CD4-positive, alpha-beta T cell treated with Interferon alpha-2 for 1 hour (primary cell): ENCODE measurements at regions not wholly inside any gene's neighbourhood (a gene's known extent, or its start where the extent isn't known, plus 50 kb on each side); places are given as distances from the start of the nearest gene placed in this dataset.

ENCODE experiments used
- DNase-seq, 2 donors: peaks; one replicate each; pipeline ENCODE4 v3.0.0-alpha.2; 2020 to 2022

DNA sequence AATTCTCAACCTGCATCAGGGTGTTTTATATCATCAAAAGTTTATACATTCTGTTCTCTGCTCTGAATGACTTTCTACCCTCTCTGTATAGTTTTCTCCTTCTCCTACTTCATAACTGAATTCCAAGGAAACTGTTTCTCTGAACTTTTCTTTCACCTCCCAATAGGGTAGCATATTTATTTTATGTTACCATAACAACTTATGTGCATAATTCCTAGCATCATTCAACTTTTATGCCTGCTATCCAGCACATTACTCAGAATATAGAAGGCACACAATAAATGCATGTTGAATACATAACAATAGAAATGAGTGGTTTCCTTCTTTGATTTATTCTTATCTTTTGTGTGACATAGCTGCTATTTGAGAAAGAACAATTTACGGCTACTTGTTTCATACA is 2385.0 kb downstream of the PCDH9 start:
- no peak for DNase-seq

DNA sequence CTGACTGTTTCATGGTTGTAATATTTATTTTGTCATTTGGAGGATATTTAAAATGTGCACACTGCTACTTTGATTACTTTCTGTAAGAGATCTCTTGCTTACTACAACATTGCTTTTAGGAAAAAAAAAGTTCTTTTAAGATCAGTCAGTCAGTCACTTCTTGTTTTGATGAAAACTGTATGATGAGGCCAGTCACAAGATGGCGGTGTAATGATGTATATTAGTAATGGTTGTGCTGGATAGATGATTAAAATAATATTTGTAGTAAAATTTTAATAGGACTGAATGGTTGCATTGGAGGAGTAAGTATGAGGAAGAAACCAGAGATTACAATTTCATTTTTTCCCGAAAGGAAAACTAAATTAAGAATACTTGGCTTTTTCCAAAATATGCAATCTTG is 2411.1 kb downstream of the PCDH9 start:
- DNase-seq: no peak

DNA sequence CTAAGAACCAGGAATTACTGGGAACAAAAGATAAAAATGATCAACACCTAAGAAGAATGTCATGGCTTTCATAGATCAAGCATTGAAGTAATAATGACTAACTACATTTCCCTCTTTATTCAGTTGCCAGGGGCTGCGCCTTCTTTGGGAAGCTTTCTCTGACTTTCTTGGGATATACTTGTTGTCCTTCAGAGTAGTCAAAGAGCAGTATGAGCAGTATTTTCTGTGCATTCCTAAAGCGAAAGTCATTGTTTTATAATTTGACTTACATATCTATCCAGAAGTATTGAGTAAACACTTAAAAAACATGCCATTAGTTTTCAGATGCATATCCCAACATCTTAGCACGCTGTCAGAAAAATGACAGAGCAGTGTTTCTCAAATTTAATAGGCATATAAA is 2412.4 kb downstream of the PCDH9 start:
- no peak for DNase-seq

DNA sequence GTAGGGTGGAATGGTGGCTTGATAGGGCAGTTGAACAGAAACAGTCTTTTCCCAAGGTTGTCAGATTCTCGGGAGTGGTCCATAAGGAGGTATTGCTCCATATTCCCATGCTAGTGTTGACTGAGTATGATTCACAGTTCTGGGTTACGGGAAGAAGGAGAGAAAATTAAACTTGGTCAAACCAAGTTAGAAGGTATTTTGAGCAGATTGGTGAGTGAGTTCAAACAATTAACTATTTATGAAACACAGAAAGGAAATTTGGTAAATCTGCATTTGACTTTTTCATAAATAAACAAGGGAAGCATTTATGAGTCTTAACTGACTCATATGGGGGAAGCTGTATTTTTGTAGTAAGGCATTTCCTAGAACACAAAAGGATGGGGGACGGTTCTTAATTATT is 2419.4 kb downstream of the PCDH9 start:
- no peak for DNase-seq

DNA sequence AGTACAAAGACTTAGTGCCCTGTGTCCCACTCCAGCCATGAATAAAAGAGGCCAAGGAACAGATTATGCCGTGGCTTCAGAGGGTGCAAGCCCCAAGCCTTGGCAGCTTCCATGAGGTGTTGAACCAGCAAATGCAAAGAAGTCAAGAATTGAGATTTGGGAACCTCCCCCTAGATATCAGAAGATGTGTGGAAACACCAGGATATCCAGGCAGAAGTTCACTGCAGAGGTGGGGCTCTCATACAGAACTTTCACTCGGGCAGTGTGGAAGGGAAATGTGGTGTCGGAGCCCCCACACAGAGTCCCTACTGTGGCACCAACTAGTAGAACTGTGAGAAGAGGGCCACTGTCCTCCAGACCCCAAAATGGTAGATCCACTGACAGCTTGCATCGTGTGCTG is 2421.4 kb downstream of the PCDH9 start:
- DNase-seq: no peak

DNA sequence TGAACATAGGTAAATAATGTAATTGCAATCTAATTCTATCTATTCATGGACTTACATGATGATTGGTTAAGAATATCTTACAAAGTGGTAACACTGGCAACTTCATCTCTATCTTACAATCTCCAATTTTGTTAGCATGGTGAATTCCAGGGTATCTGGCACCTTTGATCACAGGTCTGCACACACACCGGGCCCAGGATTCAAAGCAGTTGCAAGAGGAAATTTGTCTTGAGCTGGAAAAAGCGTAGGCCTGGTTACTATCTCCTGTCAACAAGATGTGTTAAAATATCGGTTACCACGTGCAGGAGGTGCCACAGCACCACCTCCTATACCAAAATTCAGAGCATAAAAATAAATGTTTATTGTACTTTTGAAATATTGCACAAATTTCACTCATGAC is 2428.4 kb downstream of the PCDH9 start:
- DNase-seq: no peak

DNA sequence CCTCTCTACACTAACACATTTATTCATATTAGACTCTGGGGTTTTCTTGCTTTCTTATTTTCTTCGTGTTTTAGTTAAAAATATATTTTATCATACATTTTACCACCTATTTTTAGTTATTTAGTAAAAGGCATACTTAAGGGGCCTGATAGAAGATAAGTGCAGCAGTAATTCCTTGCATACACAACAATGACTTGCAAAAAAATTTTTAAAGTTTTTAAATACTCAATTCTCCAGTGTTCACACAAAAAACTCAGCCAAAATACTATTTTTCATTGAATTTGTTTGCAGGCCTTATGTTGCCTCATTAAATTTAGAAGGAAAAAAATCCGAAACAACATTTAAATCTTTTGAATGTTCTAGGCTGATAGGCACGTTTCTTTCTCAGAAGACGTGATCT is 2431.7 kb downstream of the PCDH9 start:
- no peak for DNase-seq

DNA sequence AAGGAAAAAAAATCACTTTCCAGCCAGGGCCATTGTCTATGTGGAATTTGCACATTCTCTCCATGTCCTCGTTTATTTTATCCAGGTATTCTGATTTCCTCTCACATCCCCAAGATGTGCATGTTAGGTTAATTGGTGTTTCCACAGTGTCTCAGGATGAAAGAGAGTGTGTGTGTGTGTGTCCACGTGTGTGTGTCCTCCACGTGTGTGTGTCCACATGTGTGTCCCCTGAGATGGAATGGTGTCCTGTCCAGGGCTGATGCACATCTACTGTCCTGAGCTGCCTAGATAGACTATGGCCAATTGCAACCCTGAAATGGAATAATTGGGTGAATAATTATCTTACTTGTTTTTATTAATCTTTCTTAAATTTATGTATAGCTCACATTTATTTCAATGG is 2436.5 kb downstream of the PCDH9 start:
- no peak for DNase-seq

DNA sequence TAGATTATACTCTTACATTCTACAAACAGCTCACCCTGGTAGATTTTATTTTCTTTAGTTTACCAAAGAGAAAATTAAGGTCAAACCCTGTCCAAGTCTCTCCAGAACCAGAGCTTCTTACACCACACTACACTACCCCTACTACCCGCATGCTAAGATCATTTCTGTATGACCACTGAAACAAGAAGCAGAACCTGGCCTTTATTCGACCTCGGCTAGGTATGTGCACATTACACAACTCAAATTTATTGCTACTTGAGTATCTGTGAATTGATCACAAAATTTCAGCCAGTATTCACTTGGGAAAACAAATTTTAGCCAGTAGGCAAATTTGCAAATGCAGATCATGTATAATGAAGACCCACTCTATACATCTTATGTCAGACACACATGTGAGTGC is 2437.0 kb downstream of the PCDH9 start:
- DNase-seq: no peak

DNA sequence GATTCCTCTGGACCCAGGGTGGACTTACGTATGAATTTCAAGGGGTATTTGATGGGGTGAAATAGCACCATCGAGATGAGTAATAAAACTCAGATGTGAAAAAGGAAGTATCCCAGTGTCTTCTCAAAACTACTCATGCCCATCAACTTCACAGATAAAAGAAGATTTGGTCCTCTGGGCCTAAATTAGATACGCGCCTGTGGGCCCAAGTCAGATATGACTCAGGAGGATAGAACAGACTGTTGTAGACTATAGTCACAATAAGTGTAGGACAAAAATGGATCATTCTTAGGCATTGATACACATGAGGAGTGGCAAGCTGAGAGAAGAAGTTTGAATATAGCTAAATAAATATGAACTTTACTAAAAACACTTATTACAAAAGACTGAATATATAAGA is 2438.8 kb downstream of the PCDH9 start:
- DNase-seq: no peak

DNA sequence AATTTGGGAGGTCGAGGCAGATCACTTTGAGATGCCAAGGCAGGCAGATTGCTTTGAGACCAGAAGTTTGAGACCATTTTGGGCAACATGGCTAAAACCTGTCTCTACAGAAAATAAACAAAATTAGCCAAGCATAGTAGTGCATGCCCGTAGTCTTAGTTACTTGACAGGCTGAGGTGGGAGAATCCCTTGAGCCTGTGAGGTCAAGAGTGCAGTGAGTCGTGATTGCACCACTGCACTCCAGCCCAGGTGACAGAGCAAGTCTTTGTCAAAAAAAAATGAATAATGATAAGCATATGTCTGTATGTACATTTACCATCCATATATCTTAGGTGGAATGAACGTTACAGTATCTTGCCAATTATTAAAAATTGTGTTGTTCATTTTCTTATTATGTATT is 2447.7 kb downstream of the PCDH9 start:
- no peak for DNase-seq

DNA sequence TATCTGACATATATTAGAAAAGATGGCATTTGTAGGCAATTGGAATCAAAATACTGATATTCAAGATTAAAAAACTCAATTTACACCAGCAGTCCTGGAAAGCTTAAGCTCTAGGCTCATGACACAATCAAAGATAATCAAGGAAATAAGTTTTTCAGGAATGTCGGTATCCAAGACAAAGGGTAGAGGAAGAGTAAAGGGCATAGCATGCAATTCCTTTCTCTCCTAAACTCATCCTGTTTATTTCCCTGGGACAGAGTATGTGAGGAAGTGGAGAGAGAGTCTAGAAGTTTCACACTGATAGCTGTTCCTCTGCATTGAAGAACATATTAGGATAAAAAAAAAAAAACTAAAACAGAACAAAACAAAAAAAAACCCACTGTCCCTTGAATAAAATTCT is 2452.1 kb downstream of the PCDH9 start:
- no peak for DNase-seq

DNA sequence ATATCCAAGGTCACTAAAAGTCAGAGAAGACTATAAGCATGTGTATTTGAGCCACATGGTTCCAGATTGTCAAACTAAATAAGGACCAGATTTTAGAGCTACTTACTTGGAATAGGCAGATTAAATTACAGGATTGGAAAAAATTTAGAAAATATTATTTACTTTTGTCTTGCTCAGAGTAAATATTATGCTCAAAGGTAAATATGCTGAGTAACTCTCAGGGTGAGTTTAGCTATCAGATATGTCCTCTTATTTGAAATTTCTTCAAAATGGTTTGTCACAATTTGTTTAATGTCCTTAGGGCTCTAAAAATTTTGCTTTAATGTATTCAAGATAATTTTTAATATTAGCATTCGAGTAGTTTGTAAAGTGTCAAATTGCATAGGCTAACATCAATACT is 2455.2 kb downstream of the PCDH9 start:
- DNase-seq: no peak

DNA sequence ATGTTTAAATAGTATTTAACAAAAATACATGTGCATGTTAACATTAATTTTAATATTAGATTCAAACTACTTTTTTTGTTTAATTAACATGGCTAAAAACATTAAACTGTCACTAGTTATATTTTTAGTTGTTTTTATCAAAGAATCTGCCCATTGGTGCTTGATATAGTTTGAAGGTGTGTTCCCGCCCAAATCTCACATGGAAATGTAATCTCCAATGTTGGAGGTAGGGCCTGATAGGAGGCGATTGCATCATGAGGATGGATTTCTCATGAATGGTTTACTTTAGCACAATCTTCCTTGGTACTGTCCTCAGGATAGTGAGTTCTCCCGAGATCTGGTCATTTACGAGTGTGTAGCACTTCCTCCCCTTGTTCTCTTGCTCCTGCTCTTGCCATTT is 2459.4 kb downstream of the PCDH9 start:
- DNase-seq: no peak

DNA sequence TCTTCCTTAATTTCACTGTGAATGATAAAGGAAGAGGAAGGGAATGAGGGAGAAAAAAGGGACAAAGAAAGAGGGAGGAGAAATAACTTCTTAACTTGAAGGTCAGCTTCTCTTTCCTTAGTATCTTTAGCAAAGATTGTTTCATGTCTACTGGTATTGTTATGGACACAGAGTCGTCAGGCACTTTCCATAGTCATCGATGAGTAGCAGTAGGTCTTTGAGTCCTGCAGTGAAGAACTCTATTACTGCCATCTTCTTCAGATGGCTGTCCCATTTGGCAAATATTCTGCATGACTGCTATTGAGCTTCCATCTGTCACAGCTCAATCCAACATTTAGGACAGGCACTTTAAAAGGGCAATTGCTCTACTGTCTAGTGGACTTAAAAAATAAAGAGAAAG is 2463.1 kb downstream of the PCDH9 start:
- no peak for DNase-seq

DNA sequence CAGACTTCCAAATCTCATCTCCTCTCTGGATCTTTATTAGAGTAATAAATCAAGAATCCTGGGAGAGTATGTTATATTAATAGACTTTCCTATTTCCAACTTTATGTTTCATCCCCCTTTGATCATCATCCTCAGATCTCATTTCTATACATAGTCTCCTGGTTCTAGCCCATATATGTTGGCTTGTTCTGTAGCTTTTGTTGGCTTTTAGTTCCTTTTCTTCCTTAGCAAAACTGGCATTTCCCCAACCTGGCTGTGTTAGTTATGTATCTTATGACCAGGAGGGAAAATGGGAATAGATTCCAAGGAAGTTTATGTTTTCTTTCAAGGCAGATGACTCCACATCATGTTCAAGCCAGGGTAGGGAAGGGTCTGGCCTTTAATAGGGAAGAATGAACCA is 2464.5 kb downstream of the PCDH9 start:
- no peak for DNase-seq

DNA sequence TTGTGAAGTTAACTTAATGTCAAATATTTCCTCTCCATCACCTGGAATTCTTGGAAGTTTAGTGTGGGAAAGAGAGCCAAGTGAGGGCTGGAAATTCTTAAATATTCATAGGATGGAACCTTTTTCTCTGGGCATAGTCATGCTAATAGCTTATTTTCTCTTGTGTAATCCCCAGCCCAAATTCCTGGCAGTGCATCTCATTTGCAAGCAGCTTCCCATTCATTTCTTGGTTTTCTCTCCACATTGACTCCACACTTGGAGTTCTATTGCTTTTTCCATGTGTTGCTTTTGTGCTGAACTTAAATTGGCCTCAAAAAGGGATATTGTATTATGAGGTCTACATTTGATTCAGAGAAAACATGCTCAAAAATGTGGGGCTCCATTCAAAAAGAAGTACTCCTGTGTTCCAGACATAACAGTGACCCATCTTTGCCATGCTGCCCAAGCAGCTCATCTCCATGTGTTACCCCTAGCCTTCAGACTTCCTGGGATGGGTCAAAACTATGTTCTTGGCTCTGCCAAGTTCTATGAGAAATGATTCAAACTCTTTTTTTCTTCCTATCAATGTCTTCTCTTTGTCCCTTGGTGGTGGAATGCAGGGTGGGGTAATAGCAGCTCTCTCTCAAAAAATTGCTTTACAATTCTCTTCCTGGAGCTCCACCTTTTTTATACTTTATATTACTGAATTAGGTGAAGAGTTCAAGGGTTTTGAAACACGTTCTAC is 2471.5 kb downstream of the PCDH9 start:
- no peak for DNase-seq

DNA sequence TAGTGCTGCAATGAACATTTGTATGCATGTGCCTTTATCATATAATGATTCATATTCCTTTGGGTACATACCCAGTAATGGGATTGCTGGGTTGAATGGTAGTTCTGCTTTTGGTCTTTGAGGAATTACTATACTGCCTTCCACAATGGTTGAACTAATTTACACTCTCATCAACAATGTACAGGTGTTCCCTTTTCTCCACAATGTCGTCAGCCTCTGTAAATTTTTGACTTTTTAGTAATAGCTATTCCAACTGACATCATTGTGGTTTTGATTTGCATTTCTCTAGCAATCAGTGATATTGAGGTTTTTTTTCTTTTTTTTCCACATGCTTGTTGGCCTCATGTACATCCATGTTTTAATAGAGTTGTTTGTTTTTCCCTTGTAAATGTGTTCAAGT is 2473.5 kb downstream of the PCDH9 start:
- DNase-seq: no peak

DNA sequence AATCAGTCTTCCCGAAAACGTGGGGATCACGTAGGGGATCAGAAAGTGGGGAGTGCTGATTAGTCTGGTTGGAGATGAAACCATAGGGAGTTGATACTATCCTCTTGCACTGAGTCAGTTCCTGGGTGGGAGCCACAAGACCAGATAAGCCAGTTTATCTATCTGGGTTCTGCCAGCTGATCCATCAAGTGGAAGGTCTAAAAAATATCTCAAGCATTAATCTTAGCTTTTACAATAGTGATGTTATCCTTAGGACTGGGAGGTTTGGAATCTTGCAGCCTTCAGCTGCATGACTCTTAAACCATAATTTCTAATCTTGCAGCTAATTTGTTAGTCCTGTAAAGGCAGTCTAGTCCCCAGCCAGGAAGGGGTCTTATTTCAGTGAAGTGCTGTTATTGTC is 2474.2 kb downstream of the PCDH9 start:
- DNase-seq: no peak

DNA sequence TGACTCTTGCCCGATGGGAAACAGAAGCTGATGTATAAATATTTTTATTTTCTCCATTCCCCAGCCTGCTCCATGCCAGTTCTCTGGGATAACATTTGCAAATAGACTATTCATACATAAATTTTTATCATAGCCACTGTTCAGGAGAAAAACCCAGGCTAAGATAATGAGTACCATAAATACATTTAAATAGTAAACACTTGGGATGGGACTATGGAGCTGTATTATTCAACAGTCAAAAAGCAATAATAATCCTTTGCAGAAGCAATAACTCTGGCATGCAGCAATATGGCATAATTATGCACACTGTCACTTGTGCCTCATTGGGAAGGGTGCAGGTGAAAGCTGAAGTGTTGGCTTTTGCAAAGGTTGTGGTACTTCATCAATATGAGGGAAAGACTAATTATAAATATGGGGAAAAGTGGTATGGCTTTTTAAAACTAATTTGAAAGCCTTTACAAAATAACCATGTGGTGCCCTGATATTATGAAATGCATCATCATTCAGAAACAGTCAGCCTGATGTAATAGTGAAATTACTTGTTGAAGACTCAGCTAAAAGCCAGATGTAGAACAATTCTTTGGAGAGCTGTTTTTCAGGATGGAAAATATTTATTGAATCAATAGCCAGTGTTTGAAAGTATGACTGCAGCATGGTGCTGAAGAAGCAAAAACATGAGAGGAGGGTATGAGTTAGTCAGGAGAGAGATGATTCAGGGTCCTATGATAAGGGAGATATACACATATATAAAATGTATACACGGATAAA is 2476.7 kb downstream of the PCDH9 start:
- no peak for DNase-seq

DNA sequence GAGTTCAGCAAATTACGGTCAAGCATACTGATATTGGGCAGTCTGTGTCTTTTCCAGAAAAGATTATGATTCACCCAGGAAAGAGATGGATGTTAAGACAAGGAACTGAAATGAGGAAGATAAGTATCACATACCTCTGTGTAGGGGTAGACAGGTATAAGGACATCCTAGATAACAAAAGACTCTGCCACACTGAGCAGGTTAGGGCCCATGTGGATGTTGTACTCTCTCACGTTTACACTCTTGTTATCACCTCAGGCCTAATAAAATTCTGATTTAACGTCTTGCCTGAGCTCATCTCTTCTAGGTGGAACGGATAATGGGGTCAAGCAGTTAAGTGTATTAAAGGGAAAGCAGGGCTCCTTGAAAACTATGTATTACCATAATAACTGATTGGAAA is 2480.8 kb downstream of the PCDH9 start:
- no peak for DNase-seq

DNA sequence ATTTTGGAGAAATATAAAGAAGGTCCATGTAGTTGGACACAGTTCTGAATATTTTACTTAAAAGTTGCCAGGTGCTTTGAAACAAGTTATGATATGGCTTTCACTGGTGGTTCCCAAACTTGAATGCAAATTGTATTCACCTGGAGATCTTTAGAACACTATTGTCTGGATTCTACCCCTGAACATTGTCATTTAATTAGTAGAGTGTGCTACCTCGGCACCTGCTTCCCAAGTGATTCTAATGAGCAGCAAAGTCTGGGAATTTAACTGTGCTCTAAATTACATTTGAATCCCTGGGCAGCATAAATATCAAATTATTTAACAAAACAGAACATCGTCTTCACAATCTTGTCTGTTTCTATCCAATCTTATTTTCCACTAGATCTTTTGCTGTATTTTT is 2483.3 kb downstream of the PCDH9 start:
- no peak for DNase-seq

DNA sequence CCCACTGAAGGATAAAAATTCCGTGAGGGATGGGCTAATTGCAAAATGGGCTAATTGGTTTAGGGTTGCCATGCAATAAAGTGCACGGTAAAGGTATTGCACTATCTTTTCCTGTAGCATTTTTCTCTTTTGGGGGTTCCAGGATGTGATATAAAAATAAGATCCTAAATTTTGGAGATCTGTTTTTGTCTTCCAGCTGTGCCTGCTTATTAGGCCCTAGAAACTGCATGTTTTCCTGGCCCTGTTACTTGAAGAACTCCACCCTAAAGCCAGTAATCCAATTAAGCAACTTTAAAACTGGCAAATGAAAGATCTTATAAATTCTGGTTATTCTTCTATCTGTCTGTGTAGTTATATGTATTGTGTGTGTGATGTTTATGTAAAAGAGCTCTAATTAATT is 2489.6 kb downstream of the PCDH9 start:
- no peak for DNase-seq

DNA sequence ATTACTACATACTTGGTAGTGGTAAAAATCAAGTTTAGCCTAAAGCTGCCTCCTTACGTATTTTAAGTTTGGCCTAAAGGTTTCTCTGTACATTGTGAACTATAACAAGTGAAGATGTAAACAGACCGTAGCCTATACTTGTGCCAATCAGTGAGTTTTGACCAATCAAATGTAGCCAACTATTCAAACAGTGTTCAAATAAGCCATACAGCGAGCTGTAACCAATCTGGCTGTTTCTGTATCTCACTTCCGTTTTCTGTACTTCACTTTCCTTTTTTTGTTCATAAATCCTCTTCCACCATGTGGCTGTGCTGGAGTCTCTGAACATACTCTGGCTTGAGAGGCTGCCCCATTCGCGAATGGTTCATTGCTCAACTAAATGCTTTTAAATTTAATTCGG is 2504.6 kb downstream of the PCDH9 start:
- no peak for DNase-seq

DNA sequence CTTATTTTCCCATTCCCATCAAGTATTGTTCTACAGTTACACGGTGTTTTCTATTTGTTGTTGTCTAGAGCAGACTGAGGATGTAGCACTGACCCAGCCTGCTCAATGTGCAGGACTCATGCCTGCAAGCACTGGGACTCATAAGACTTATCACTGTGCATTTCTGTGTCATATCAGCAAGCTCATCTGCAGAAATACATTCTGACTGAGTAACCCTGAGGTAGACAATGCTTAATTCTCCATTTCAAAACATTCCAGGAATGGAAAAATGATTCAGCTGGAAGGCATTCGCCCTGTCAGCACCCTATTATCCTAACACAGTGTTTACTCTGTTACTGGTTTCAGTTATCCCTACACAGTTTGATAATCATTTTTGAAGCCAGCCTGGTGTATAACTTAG is 2506.4 kb downstream of the PCDH9 start:
- no peak for DNase-seq
